Immature natural killer cell (primary cell): ENCODE measurements at regions not wholly inside any gene's neighbourhood (a gene's known extent, or its start where the extent isn't known, plus 50 kb on each side); places are given as distances from the start of the nearest gene placed in this dataset.

Experiments
- DNase-seq, 3 donors: peaks; one replicate each; pipeline ENCODE4 v3.0.0; 2022; ENCODE audit warnings: mixed read lengths in 1 of 3
- H3K27ac Mint-ChIP-seq, 6 donors: one replicate each; pipeline ENCODE4 v1.8.0; 2020; ENCODE audit warnings: mixed read lengths in 6 of 6, mild to moderate bottlenecking in 5 of 6, inconsistent platforms in 4 of 6, moderate library complexity in 3 of 6
- H3K27me3 Mint-ChIP-seq, 3 donors: one replicate each; pipeline ENCODE4 v1.8.0; 2020 to 2021; ENCODE audit warnings: low read depth in 3 of 3, mild to moderate bottlenecking in 3 of 3, mixed read lengths in 3 of 3, moderate library complexity in 3 of 3, inconsistent platforms in 1 of 3
- H3K36me3 Mint-ChIP-seq, 3 donors: one replicate each; pipeline ENCODE4 v1.8.0; 2020; ENCODE audit warnings: mixed read lengths in 3 of 3, inconsistent platforms in 2 of 3, mild to moderate bottlenecking in 2 of 3
- H3K4me1 Mint-ChIP-seq, 2 donors: one replicate each; pipeline ENCODE4 v1.8.0; 2020; ENCODE audit warnings: inconsistent platforms in 2 of 2, mild to moderate bottlenecking in 2 of 2, mixed read lengths in 2 of 2, moderate library complexity in 1 of 2
- H3K4me3 Mint-ChIP-seq, 5 donors: one replicate each; pipeline ENCODE4 v1.8.0; 2020; ENCODE audit warnings: mild to moderate bottlenecking in 5 of 5, mixed read lengths in 5 of 5, inconsistent platforms in 3 of 5, moderate library complexity in 3 of 5
- H3K9me3 Mint-ChIP-seq, 6 donors: one replicate each; pipeline ENCODE4 v1.8.0; 2020; ENCODE audit warnings: mild to moderate bottlenecking in 6 of 6, mixed read lengths in 6 of 6, inconsistent platforms in 4 of 6, moderate library complexity in 3 of 6

DNA sequence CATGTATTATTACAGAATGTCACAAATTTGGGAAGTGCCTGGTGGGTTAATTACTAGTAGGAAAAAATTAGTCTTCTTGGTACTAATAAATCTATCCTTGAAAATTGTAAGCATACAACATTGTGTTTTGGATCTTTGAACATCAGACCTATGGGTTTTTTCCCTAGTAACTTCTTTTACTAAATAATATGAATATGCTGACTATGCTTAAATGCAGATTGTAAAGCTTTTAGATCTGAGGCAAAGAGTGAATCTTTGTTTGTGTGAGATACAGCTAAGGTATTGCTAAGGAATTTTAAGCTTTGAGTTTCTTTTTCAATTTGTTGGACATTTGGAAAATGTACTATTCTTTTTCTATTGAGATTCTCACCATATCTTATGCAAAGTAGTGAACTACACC is 390.6 kb upstream of the CCNH start:
- DNase-seq, result no peak
- Mint-ChIP-seq H3K27me3 (peaks cover 1 to 7% (median 5%) of the 10 kb centered on the region in 3 donors), H3K36me3 (no peaks in the 10 kb centered on the region), H3K27ac (no peak overlapping the region), H3K4me3 (no peak overlapping the region), H3K4me1 (no peaks in the 10 kb centered on the region), H3K9me3 (peaks cover 0 to 2% (median 0%) of the 10 kb centered on the region in 6 donors)

DNA sequence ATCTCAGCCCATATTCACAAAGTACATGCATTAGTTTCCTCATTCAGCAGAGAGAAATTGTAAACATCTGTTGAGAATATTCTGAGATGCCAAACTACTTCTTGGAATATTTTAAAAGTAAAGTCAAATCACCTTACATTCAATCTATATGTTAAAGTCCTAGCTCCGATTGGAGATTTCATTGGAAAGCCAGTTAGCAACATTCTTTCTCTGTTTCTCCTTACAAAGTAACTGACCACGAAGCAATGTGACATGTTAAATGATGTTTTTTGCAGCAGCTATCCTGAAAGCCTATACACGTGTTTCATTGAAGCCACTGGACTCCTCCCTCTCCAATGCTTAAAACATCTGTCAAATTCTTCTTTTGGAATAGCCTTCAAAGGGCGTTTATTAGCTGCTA is 379.1 kb upstream of the CCNH start:
- no peak overlapping the region for H3K4me3 Mint-ChIP-seq
- no peak overlapping the region for H3K27ac Mint-ChIP-seq
- H3K36me3 Mint-ChIP-seq, result no peaks in the 10 kb centered on the region
- H3K4me1 Mint-ChIP-seq, result no peaks in the 10 kb centered on the region
- H3K27me3 Mint-ChIP-seq, result peaks cover 4 to 8% (median 4%) of the 10 kb centered on the region in 3 donors
- H3K9me3 Mint-ChIP-seq, result no peaks in the 10 kb centered on the region
- no peak for DNase-seq

DNA sequence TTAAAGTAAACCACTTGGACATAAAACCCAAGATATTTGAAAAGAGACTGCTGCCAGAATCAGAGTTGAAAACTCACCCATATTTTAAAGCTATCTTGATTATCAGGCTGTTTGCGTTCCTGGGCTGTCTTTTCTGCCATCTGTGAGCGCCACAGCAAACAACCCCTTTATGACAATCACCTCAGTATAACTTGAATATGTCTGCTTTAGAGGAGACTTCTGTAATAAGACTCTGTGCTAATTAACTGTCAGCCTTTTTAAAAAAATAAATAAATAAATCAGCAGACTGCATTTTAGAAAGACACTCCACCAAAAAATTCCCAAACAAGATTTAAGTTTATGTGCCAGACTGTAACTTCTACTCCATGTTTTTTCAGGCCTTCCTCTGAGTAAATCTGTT is 375.7 kb upstream of the CCNH start:
- no peaks in the 10 kb centered on the region for H3K36me3 Mint-ChIP-seq
- H3K9me3 Mint-ChIP-seq, result no peaks in the 10 kb centered on the region
- no peak overlapping the region for H3K27ac Mint-ChIP-seq
- no peak for DNase-seq
- no peaks in the 10 kb centered on the region for H3K4me1 Mint-ChIP-seq
- H3K4me3 Mint-ChIP-seq, result no peak overlapping the region
- peaks cover 2 to 7% (median 6%) of the 10 kb centered on the region in 3 donors for H3K27me3 Mint-ChIP-seq

DNA sequence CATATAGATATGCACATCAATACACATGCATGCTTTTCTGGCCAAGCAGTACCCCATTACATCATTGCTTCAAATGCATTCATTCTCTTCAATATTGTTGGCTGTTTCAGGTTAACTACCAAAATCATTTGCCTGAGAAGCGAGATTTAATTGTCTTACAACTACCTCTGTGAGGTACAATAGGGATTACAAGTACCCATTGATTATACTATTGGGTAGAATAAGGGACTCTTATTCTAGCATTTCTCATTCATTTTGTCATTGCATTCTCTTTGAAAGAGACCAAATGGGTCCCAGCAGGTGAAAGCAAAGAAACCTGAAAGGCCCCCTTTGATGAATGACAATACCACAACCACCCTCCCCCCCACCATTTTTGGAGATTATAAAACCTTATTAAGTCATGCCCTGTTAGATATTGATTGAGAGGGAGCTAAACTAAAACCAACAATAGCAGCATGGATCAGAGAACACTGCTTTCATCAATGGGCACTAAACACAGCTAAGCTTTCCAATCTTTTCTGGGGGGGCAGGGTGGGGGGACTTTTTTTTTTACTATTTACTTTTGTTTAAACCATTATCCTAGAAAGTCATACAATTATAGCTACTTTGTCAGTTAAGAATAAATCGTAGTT is 375.0 kb upstream of the CCNH start:
- H3K4me3 Mint-ChIP-seq, result no peak overlapping the region
- no peaks in the 10 kb centered on the region for H3K4me1 Mint-ChIP-seq
- H3K9me3 Mint-ChIP-seq, result no peaks in the 10 kb centered on the region
- no peak overlapping the region for H3K27ac Mint-ChIP-seq
- H3K36me3 Mint-ChIP-seq, result no peaks in the 10 kb centered on the region
- DNase-seq, result no peak
- H3K27me3 Mint-ChIP-seq, result peaks cover 5 to 7% (median 6%) of the 10 kb centered on the region in 3 donors

DNA sequence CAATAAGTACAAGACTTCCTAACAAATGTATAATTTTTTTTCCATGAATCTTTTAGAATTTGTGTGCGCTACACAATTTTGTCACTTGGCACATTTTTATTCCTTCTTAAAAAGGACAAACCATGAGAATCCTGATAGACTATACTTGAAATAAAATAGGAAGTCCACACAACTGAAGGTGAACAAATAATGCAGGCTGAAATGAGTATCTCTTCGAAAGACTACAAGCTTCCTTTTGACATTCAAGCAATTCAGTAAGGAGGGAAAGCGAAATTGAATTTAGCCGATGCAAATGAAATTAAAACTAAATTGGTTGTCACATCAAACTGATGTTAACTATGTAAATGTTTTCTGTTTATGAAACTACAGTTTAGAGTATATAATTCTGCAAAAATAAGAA is 374.4 kb upstream of the CCNH start:
- H3K4me1 Mint-ChIP-seq, result no peaks in the 10 kb centered on the region
- no peak overlapping the region for H3K27ac Mint-ChIP-seq
- H3K9me3 Mint-ChIP-seq, result no peaks in the 10 kb centered on the region
- peaks cover 5 to 7% (median 6%) of the 10 kb centered on the region in 3 donors for H3K27me3 Mint-ChIP-seq
- no peak overlapping the region for H3K4me3 Mint-ChIP-seq
- no peaks in the 10 kb centered on the region for H3K36me3 Mint-ChIP-seq
- DNase-seq, result no peak

DNA sequence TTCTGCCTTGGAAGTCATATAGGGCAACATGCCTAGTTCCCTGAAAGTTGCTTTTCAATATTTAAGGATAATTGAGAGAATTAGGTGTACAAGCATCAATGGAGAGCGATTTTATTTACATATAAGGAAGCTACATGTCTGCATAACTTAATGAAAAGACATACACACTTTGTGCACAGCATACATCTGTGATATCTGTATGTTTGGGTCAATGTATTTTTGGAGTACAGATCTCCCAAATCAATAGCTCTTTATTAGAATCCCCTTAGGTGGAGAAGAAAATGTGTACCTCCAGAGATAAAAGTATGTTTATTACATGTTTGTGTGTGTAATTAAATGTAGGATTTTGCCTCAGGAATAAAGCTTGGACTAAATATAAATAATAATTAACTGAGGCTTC is 373.7 kb upstream of the CCNH start:
- no peak for DNase-seq
- Mint-ChIP-seq H3K36me3 (no peaks in the 10 kb centered on the region), H3K9me3 (no peaks in the 10 kb centered on the region), H3K4me3 (no peak overlapping the region), H3K27ac (no peak overlapping the region), H3K27me3 (peaks cover 6 to 8% (median 7%) of the 10 kb centered on the region in 3 donors), H3K4me1 (no peaks in the 10 kb centered on the region)

DNA sequence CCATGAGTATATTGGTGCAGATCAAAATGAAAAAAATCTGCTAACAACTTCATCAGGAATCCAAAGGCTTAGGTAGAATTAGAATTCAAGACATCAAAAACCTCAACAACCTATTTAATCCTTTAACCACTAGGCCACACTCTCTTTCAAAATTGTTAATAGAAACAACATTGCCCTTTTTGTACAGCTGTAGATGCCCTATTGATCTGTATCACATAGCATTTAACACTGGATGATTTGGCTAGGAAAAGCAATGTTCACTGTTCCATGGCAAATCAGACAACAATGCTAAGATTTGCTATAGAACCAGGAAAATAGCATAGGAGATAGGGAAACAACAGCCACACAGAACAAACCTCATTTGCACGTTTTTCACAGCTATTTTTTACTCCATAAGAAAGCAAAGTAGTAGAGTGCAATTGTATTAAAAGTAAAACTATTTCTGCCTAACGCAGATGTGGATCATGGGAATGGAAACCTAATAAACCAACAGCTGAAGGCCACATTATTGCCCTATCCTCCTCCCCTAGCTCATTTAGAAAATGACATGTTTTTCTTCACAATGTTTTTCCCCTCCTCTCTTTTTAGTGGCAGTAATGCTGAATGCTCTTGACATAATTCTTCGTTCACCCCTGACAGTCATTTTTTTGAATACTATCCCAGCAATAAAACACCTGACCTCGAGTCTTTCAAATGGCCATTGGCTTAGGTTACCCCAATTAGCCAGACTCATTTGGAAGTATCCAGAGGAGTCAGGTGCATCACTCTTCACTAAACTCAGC is 373.0 kb upstream of the CCNH start:
- Mint-ChIP-seq H3K4me3 (no peak overlapping the region), H3K27ac (no peak overlapping the region), H3K9me3 (no peaks in the 10 kb centered on the region), H3K36me3 (no peaks in the 10 kb centered on the region), H3K27me3 (peaks cover 6 to 8% (median 7%) of the 10 kb centered on the region in 3 donors), H3K4me1 (no peaks in the 10 kb centered on the region)
- DNase-seq, result no peak

DNA sequence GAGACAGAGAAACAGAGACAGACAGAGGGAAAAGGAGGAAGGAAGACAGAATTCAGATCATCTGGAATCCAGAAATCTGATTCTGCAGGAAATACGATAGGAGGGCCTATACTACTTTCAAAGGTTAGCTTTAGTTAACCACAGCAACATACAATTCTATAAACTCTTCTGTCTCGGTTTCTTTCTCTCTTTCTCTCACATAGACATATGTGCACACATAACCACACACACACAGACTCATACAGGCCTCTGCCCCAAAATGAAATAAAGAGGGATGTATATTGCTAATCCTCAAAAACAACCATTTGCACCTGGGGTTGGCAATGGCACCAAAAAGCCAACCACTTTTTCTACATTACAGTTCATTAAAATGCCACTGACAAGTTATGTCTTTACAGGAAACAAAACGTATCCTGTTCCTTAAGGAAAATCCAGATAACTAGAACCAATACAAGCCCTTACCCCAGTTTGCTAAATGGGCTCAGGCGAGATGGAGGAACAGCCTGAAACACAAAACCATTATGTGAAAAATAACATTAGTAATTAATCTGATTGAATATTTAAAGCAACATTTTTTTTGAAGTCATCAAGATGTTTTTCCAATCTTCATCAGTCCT is 372.3 kb upstream of the CCNH start:
- no peak overlapping the region for H3K27ac Mint-ChIP-seq
- H3K4me1 Mint-ChIP-seq, result no peaks in the 10 kb centered on the region
- no peak for DNase-seq
- no peaks in the 10 kb centered on the region for H3K9me3 Mint-ChIP-seq
- H3K4me3 Mint-ChIP-seq, result no peak overlapping the region
- H3K27me3 Mint-ChIP-seq, result peaks cover 6 to 8% (median 7%) of the 10 kb centered on the region in 3 donors
- H3K36me3 Mint-ChIP-seq, result no peaks in the 10 kb centered on the region

DNA sequence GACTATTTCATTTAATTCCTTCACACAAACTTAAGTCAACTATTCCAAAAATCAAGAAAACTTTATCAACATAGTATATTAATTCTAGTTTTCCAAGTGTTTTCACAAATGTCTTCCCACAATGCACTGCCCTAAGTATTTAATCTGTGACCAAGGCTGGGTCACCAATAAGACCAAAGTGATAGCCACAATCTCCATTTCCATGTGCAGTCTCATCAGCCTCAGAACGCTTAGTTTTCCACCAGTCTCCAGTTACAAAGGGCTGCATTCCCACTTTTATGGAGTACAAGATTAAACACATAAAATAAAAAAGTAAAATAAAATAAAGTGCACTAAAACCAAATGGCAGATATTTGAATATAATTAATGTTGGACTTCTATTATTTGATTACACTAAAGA is 371.6 kb upstream of the CCNH start:
- Mint-ChIP-seq H3K4me1 (no peaks in the 10 kb centered on the region), H3K9me3 (no peaks in the 10 kb centered on the region), H3K27ac (no peak overlapping the region), H3K27me3 (peaks cover 6 to 8% (median 7%) of the 10 kb centered on the region in 3 donors), H3K36me3 (no peaks in the 10 kb centered on the region), H3K4me3 (no peak overlapping the region)
- no peak for DNase-seq

DNA sequence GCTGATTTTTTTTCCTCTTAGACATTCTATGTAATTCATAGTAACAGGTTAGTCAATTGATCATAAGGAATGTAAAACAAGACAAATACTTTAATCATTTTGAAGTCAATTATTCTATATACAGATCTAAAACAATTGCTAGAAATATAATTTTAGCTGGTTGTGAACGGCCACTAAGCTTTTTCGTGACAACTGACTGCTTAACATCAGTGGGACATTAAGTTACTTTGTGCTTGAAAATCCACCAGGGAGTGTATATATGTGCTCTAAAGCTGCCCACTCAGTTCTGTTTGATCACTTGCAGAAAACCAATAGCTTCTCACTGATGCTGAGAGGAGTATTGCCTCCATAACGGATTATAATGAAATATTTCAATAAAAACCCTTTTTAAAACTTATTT is 370.2 kb upstream of the CCNH start:
- Mint-ChIP-seq H3K9me3 (no peaks in the 10 kb centered on the region), H3K4me1 (no peaks in the 10 kb centered on the region)

DNA sequence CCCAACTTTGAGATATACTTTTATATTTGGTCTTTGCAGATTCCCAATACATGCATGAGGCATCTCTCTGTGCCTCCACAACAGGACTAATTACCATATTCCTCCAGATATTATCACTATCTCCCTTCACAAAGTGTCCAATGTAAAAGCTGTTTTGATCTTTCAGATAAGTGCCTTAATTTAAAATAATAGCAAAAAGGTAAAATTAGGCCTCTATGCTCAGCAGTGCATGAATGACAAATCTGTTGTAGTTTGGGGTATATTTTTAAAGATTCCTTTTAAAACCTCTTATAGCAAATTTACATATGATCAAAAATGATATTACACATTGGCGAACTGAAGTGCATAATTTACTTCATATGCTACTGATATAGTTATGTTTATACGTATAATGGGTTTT is 369.2 kb upstream of the CCNH start:
- H3K27me3 Mint-ChIP-seq, result peaks cover 2 to 8% (median 7%) of the 10 kb centered on the region in 3 donors

More for the DNA sequence above, 370.2 kb upstream of the CCNH start:
- Mint-ChIP-seq H3K4me3 (no peak overlapping the region), H3K27me3 (peaks cover 5 to 8% (median 7%) of the 10 kb centered on the region in 3 donors), H3K27ac (no peak overlapping the region), H3K36me3 (no peaks in the 10 kb centered on the region)
- DNase-seq, result no peak

DNA sequence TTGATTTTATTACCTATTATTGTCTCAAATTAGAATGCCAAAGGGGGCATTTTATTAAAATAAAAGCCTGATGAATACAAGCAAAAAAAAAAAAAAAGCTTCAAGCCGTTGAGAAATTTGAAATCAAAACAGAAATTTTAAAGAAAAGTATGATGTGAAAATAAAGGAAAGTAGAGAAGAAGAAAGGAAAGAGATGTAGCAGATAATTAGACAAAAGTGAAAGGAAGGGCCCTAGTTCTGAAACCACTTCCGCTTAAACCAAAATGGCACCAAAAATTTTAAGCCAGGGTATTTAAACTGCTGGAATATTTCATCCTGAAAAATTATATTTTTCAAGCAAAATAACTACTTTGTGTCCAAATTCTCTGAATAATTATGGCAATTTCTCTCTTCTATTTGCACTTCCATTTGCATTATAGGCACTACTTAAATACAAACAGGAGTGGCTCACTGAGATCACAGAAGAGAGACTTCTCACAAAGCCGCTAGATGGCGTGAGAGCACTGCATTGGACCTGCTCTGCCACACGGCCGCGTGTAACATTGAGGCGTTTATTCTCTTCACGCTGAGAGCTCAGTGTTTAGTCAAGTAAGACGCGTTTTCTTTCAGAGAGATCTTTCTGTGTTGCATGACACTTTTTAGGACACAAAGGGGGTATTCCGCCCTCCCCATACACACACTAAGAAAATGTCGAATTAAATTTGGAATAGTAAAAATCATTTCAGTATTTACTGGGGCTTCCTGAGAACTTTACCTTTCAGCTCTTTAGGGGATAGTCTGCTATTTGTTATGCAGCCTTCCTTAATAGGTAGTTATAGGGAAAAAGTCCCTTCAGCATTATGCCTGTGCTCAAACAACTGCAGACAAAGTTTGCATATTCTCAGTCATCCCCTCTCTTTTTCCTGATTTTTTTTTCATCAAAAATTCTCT is 368.4 kb upstream of the CCNH start:
- H3K27ac Mint-ChIP-seq, result no peak overlapping the region

More for the DNA sequence above, 369.2 kb upstream of the CCNH start:
- Mint-ChIP-seq H3K27ac (no peak overlapping the region), H3K4me1 (no peaks in the 10 kb centered on the region), H3K36me3 (no peaks in the 10 kb centered on the region), H3K4me3 (no peak overlapping the region), H3K9me3 (no peaks in the 10 kb centered on the region)
- DNase-seq, result no peak

DNA sequence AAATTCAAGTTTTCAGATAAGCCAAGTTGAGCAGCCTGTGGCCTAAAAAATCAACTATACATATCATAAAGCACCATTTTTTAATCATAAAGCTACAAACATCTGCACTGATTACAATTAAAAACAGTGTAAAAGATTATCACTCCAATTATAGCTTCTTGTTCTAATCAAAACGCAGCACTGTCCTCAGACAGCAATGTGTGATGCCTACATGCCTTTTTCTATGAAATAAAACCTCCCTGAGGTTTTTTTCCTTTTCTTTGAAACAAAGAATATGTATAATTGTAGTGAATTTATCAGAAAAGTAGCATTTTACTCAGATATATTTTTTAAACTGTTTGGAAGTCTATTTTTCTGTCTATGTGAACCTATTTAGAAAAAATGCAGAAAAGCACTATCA is 366.1 kb upstream of the CCNH start:
- no peaks in the 10 kb centered on the region for H3K4me1 Mint-ChIP-seq
- H3K27me3 Mint-ChIP-seq, result peaks cover 0 to 8% (median 0%) of the 10 kb centered on the region in 3 donors
- no peak overlapping the region for H3K27ac Mint-ChIP-seq
- DNase-seq, result no peak
- no peak overlapping the region for H3K4me3 Mint-ChIP-seq
- no peaks in the 10 kb centered on the region for H3K9me3 Mint-ChIP-seq
- no peaks in the 10 kb centered on the region for H3K36me3 Mint-ChIP-seq

More for the DNA sequence above, 368.4 kb upstream of the CCNH start:
- H3K36me3 Mint-ChIP-seq, result no peaks in the 10 kb centered on the region
- DNase-seq, result peak; percentile 62 to 77 (median 70)
- H3K4me3 Mint-ChIP-seq, result no peak overlapping the region
- peaks cover 2 to 8% (median 5%) of the 10 kb centered on the region in 3 donors for H3K27me3 Mint-ChIP-seq
- no peaks in the 10 kb centered on the region for H3K4me1 Mint-ChIP-seq
- no peaks in the 10 kb centered on the region for H3K9me3 Mint-ChIP-seq
